ENCODE measurements at regions not wholly inside any gene's neighbourhood (a gene's known extent, or its start where the extent isn't known, plus 50 kb on each side); places are given as distances from the start of the nearest gene placed in this dataset.
A peak's percentile ranks its signal among the peaks of the same experiment; 100 is the strongest.

DNA sequence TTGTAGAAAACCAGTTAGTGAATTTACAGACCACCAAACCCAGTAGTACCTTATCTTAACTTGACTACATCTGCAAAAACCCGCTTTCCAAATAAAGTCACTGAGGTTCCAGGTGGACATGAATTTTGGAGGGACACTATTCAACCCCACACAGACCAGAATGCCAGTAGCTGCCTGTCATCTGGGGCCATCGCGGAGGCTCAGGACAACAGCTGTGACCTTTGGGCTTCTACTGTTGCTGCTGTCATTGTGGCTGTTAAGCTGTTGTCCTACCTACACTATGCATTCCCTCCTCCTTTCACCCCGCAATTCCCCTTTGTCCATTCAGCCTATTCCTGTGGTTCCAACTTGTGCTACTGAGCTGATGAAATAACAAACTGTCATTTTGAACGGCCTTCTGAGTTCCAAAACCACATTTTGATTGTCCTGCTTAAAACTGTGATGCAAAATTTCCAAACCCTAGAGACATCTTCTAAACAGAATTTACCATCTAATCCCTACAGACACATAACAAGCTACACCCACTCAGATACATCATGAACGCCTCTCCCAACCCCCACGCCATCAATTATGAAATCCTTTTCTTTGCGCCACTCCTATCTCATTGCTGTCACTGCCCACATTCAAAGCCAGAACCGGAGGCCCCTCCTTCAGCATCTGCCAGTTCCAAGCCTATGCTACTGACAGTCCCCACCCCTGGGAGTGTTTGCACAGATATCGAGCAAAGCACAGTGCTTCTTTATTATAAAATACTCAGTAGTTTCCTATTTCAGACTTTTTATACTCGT, 125.0 kb downstream of the C6orf118 start:
- no peak overlapping the region for H3K27ac Mint-ChIP-seq (ENCODE audit: unreplicated experiment)
- H3K9me3 Mint-ChIP-seq (ENCODE audit: unreplicated experiment) = no peaks in the 10 kb centered on the region
- H3K27me3 Mint-ChIP-seq (ENCODE audit: unreplicated experiment) = peaks cover 2% of the 10 kb centered on the region
- peaks cover 3% of the 10 kb centered on the region for H3K4me1 Mint-ChIP-seq (ENCODE audit: low read depth, unreplicated experiment)
- TF ChIP-seq, protein P1, sequence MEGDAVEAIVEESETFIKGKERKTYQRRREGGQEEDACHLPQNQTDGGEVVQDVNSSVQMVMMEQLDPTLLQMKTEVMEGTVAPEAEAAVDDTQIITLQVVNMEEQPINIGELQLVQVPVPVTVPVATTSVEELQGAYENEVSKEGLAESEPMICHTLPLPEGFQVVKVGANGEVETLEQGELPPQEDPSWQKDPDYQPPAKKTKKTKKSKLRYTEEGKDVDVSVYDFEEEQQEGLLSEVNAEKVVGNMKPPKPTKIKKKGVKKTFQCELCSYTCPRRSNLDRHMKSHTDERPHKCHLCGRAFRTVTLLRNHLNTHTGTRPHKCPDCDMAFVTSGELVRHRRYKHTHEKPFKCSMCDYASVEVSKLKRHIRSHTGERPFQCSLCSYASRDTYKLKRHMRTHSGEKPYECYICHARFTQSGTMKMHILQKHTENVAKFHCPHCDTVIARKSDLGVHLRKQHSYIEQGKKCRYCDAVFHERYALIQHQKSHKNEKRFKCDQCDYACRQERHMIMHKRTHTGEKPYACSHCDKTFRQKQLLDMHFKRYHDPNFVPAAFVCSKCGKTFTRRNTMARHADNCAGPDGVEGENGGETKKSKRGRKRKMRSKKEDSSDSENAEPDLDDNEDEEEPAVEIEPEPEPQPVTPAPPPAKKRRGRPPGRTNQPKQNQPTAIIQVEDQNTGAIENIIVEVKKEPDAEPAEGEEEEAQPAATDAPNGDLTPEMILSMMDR (IDR thresholded peaks at IDR 0.05; ENCODE audit: partially characterized antibody, unreplicated experiment) = no peak
- DNase-seq = peak; percentile 26
- H3K36me3 Mint-ChIP-seq (ENCODE audit: unreplicated experiment) = no peaks in the 10 kb centered on the region
- no peak overlapping the region for H3K4me3 Mint-ChIP-seq (ENCODE audit: unreplicated experiment)

DNA sequence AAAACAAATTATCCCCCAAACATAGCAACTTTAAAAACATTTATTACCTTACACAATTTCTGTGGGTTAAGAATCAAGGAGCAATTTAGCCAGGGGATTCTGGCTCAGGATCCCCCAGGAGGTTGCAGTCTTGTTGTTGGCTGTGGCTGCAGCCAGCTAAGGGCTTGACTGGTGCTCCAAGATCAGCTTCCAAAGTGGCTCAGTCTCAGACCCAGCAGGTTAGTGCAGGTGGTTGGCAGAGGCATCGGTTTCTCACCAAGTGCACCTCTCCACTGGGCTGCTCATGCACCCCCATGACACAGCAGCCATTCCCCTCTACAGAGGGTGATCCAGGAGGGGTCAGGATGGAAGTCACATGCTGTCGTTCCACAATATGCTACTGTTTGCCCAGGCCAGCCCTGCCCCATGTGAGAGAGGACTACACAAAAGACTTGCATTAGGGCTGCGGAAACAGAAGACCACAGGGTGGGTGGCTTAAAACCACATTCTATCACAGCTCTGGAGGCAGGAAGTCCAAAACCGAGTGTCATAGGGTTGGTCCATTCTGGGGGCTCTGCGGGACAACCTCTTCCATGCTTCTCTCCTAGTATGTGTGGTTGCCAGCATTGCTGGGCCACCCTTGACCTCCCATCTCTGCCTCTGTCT, 125.8 kb downstream of the C6orf118 start:
- Mint-ChIP-seq H3K9me3 (ENCODE audit: unreplicated experiment) (no peaks in the 10 kb centered on the region), H3K27me3 (ENCODE audit: unreplicated experiment) (peaks cover 2% of the 10 kb centered on the region), H3K36me3 (ENCODE audit: unreplicated experiment) (no peaks in the 10 kb centered on the region), H3K27ac (ENCODE audit: unreplicated experiment) (no peak overlapping the region), H3K4me3 (ENCODE audit: unreplicated experiment) (no peak overlapping the region), H3K4me1 (ENCODE audit: low read depth, unreplicated experiment) (peaks cover 3% of the 10 kb centered on the region)
- DNase-seq = no peak
- TF ChIP-seq, protein P1 (IDR thresholded peaks at IDR 0.05; ENCODE audit: partially characterized antibody, unreplicated experiment) = no peak

DNA sequence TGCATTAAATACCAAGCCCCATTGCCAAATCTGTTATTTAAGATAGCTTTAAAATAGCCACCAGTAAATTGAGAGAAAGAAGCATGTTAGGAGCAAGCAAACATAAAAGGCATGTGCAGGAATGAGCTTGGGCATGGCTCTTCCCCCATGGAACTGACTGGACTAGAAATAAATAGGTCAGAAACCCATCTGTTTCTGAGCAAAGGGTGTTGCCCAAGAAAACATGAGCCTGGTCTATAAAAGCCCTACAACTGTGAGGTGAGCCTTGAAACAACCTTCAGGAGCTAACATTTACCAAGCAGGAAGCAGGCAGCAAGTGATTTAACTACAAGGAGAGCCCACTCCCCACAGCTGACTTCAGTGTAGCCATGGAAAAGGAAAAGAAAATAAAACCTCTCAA, 126.3 kb downstream of the C6orf118 start:
- Mint-ChIP-seq H3K27ac (ENCODE audit: unreplicated experiment) (no peak overlapping the region), H3K4me3 (ENCODE audit: unreplicated experiment) (no peak overlapping the region), H3K4me1 (ENCODE audit: low read depth, unreplicated experiment) (peaks cover 3% of the 10 kb centered on the region), H3K9me3 (ENCODE audit: unreplicated experiment) (no peaks in the 10 kb centered on the region), H3K36me3 (ENCODE audit: unreplicated experiment) (no peaks in the 10 kb centered on the region), H3K27me3 (ENCODE audit: unreplicated experiment) (peaks cover 2% of the 10 kb centered on the region)
- TF ChIP-seq, protein P1 (IDR thresholded peaks at IDR 0.05; ENCODE audit: partially characterized antibody, unreplicated experiment) = no peak
- DNase-seq = no peak

DNA sequence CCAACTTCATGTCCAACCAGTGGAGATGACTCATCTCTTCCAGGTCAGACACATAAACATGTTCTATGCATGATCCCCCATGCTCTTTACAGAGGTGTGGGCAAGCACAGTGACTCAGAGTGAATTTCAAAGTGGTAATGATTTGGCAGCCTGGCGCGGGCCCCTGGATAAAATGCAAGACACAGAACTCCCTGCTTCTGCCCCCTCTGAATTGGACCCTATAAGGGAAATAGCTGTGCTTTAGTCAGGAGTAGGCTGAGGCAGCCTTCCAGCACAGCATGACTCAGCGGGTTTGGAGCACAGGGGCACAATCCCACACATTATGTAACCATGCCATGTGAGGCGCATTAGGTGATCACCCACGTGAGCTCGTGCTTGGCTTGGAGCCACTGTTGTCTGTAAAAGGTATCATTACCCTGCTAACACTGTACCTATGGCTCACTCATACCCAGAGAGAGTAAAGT, 127.4 kb downstream of the C6orf118 start:
- TF ChIP-seq, protein P1 (IDR thresholded peaks at IDR 0.05; ENCODE audit: partially characterized antibody, unreplicated experiment) = no peak
- H3K36me3 Mint-ChIP-seq (ENCODE audit: unreplicated experiment) = no peaks in the 10 kb centered on the region
- peaks cover 3% of the 10 kb centered on the region for H3K4me1 Mint-ChIP-seq (ENCODE audit: low read depth, unreplicated experiment)
- peaks cover 2% of the 10 kb centered on the region for H3K27me3 Mint-ChIP-seq (ENCODE audit: unreplicated experiment)
- no peaks in the 10 kb centered on the region for H3K9me3 Mint-ChIP-seq (ENCODE audit: unreplicated experiment)
- H3K27ac Mint-ChIP-seq (ENCODE audit: unreplicated experiment) = no peak overlapping the region
- H3K4me3 Mint-ChIP-seq (ENCODE audit: unreplicated experiment) = no peak overlapping the region
- no peak for DNase-seq

DNA sequence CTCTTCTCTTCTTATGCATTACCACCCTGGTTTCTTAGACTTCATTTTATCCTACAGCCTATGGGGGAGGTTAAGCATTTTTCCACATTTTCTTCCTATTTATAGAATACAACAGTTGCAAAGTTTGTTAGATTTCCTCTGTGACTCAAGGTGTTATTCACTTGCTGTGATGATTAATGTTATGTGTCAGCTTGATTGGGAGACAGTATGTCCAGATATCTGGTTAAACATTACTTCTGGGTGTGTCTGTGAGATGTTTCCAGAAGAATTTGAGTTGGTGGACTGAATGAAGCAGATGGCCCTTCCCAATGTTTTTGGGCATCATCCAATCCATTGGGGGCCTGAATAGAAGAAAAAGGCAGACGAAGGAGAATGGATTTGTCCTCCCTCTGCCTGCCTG, 131.3 kb downstream of the C6orf118 start:
- H3K27me3 Mint-ChIP-seq (ENCODE audit: unreplicated experiment) = no peaks in the 10 kb centered on the region
- H3K4me1 Mint-ChIP-seq (ENCODE audit: low read depth, unreplicated experiment) = no peaks in the 10 kb centered on the region
- H3K4me3 Mint-ChIP-seq (ENCODE audit: unreplicated experiment) = no peak overlapping the region
- no peaks in the 10 kb centered on the region for H3K9me3 Mint-ChIP-seq (ENCODE audit: unreplicated experiment)
- TF ChIP-seq, protein P1 (IDR thresholded peaks at IDR 0.05; ENCODE audit: partially characterized antibody, unreplicated experiment) = no peak
- no peak for DNase-seq
- no peaks in the 10 kb centered on the region for H3K36me3 Mint-ChIP-seq (ENCODE audit: unreplicated experiment)
- no peak overlapping the region for H3K27ac Mint-ChIP-seq (ENCODE audit: unreplicated experiment)
